ENCODE measurements at regions not wholly inside any gene's neighbourhood (a gene's known extent, or its start where the extent isn't known, plus 50 kb on each side); places are given as distances from the start of the nearest gene placed in this dataset.

- DNase-seq (ENCODE audit: low spot score) (no peak), FAIRE-seq (no peak)
Observed at GRCh38 chr18:37631422-37631821, 65.8 kb upstream of the CELF4 start.

- FAIRE-seq (no peak), DNase-seq (ENCODE audit: low spot score) (no peak)
Observed at GRCh38 chr18:37630334-37630733, 64.7 kb upstream of the CELF4 start.

- FAIRE-seq (no peak), DNase-seq (ENCODE audit: low spot score) (no peak)
Observed at GRCh38 chr18:37628470-37629220, 63.0 kb upstream of the CELF4 start.

- DNase-seq (ENCODE audit: low spot score) (no peak), FAIRE-seq (no peak)
Observed at GRCh38 chr18:37624318-37624717, 58.7 kb upstream of the CELF4 start.

- no peak for DNase-seq (ENCODE audit: low spot score)
Observed at GRCh38 chr18:37619964-37620363, 54.4 kb upstream of the CELF4 start.

GRCh38 chr18:37617623-37618022 is 52.0 kb upstream of the CELF4 start:
- FAIRE-seq: no peak
- no peak for DNase-seq (ENCODE audit: low spot score)

More at GRCh38 chr18:37619964-37620363, 54.4 kb upstream of the CELF4 start:
- FAIRE-seq: no peak
